ENCODE measurements at regions not wholly inside any gene's neighbourhood (a gene's known extent, or its start where the extent isn't known, plus 50 kb on each side); places are given as distances from the start of the nearest gene placed in this dataset.

DNA sequence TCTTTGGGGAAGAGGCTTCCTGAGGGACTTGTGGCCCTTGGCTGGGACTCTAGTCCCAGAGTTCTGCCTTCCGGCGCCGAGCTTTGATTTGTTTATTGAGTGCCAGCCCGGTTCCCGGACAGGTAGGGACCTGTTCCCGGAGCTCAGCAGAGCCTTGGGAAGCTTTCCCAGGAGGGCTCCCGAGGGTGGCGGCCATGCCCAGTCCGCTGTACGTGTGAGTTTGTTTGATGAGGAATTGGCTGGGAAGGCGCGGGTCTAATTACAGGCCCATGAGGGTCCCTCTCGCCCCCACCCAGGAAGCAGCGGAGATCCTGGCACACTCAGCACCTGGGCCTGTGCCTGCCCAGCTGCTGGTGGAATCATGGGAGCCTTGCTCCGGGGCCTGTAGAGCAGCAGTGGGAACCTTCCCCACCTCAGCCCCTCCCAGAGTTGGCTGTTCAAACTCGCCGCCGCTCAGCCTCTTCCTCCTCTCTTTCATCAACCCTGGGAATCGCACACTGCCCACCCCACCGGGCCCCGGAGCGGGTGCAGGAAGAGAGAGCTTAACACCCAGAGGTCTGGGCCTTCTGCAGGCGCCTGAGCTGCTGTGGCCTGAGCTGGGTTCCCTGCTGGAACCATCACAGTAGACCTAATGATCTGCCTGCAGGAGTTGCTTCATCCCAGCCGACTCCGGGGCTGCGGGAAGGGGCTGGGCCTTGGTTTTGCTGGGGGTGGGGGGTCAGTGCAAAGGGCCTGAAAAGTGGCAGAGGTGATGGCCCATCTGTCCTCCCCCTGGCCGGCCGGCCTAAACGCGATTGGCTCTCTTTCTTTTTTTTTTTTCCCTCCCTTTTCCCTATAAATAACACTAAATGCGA is 313.7 kb downstream of the SEC14L1 start:
- peaks cover 25% of the 10 kb centered on the region for H3K79me1 ChIP-seq (ENCODE audit: low read depth, low read length)
- no peak overlapping the region for H2AFZ ChIP-seq (ENCODE audit: low read length)
- H3K9me3 ChIP-seq (replicated peaks in 1 of 2; ENCODE audit: control insufficient read depth in 2 of 2, insufficient read depth in 1 of 2, low read depth in 1 of 2, low read length in 2 of 2): no peaks in the 10 kb centered on the region
- no peak overlapping the region for H3K9ac ChIP-seq (ENCODE audit: low read depth, low read length, poor library complexity)
- peaks cover 8 to 34% of the 10 kb centered on the region in 2 donors for H3K36me3 ChIP-seq (replicated peaks in 1 of 2; ENCODE audit: control insufficient read depth in 2 of 2, insufficient read depth in 2 of 2, low read length in 2 of 2)
- H3K18ac ChIP-seq (ENCODE audit: low read length): peak overlapping the region; percentile 66
- peak overlapping the region; percentile 76 for H2BK5ac ChIP-seq (ENCODE audit: low read length)
- no peak for DNase-seq (ENCODE audit: low spot score)
- H3K27me3 ChIP-seq (ENCODE audit: control insufficient read depth in 3 of 3, insufficient read depth in 3 of 3, low read depth in 1 of 3, low read length in 3 of 3): no peaks in the 10 kb centered on the region
- peak overlapping the region; percentile 29 for H2BK120ac ChIP-seq (ENCODE audit: low read depth, low read length)
- no peak overlapping the region for H3K23ac ChIP-seq (ENCODE audit: low read depth, low read length, poor library complexity)
- peak overlapping the region; percentile 5 for H2BK15ac ChIP-seq (ENCODE audit: low read length)
- H3K27ac ChIP-seq (replicated peaks; ENCODE audit: low read length): no peak overlapping the region
- no peak overlapping the region for H2BK12ac ChIP-seq (ENCODE audit: low read length)
- WGBS, 2 donors (ENCODE audit: extremely low coverage in 2 of 2, insufficient read length in 2 of 2, insufficient replicate concordance in 1 of 2): no CpG with 5 or more reads among the region's 31 CpGs
- H3K4me1 ChIP-seq (ENCODE audit: control insufficient read depth in 2 of 2, insufficient read depth in 1 of 2, low read depth in 1 of 2, low read length in 2 of 2): peaks cover 36 to 45% of the 10 kb centered on the region in 2 donors
- no peak overlapping the region for H3K4me3 ChIP-seq (ENCODE audit: low read length in 2 of 2)
- H3K14ac ChIP-seq (ENCODE audit: low read length): no peak overlapping the region
- H2AK5ac ChIP-seq (ENCODE audit: low read depth, low read length): peak overlapping the region; percentile 91
- no peak overlapping the region for H4K91ac ChIP-seq (ENCODE audit: low read depth, low read length, poor library complexity)
- H4K8ac ChIP-seq (ENCODE audit: low read depth, low read length): no peak overlapping the region
- H3K4me2 ChIP-seq (ENCODE audit: insufficient read depth, low read length, poor library complexity, severe bottlenecking): no peak overlapping the region
- no peak overlapping the region for H3K4ac ChIP-seq (ENCODE audit: low read length)

DNA sequence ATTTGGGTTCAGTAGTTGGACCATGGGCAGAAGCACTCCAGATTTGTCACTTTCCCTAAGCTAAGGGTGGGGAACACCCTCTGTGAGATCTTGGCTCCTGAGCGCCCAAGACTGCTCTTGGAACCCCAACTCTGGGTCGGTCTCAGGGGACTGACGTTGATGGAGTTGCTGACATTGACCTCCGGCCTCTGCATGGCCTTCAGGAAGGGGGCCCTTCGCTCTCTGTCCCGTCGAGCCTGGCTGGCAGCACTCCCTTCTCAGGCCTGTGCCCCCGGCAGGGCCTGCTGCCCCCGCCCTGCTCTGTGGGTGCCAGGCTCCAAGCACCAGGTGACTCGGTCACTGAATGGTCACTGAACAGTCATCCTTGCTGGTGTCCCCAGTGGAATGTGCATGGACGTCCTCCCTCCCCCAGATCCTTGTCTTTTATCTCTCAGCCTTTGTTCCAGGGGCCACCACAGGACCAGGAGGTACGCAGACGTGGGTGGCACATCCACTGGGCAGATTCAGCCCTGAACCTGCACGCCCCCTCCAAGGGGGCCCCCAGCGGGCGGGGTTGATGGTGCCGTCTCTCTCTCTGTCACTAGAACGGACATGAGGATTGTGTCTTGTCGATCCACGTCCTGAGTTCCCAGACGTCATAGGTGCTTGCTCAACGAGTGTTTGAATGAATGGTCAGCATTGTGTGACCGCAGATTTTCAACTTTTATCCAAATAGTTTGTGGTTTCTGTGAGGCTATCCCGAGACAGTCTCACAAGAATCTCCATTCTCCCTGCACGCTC is 314.5 kb downstream of the SEC14L1 start:
- H3K14ac ChIP-seq (ENCODE audit: low read length): no peak overlapping the region
- H3K9me3 ChIP-seq (replicated peaks in 1 of 2; ENCODE audit: control insufficient read depth in 2 of 2, insufficient read depth in 1 of 2, low read depth in 1 of 2, low read length in 2 of 2): no peaks in the 10 kb centered on the region
- peaks cover 8 to 34% of the 10 kb centered on the region in 2 donors for H3K36me3 ChIP-seq (replicated peaks in 1 of 2; ENCODE audit: control insufficient read depth in 2 of 2, insufficient read depth in 2 of 2, low read length in 2 of 2)
- no peak overlapping the region for H2BK15ac ChIP-seq (ENCODE audit: low read length)
- peak overlapping the region; percentile 16 for H2AK5ac ChIP-seq (ENCODE audit: low read depth, low read length)
- no peak overlapping the region for H2BK120ac ChIP-seq (ENCODE audit: low read depth, low read length)
- no peak overlapping the region for H2BK12ac ChIP-seq (ENCODE audit: low read length)
- DNase-seq (ENCODE audit: low spot score): no peak
- no peak overlapping the region for H3K9ac ChIP-seq (ENCODE audit: low read depth, low read length, poor library complexity)
- H3K4me1 ChIP-seq (ENCODE audit: control insufficient read depth in 2 of 2, insufficient read depth in 1 of 2, low read depth in 1 of 2, low read length in 2 of 2): peaks cover 29 to 41% of the 10 kb centered on the region in 2 donors
- H3K27ac ChIP-seq (replicated peaks; ENCODE audit: low read length): no peak overlapping the region
- peak overlapping the region; percentile 68 for H2BK5ac ChIP-seq (ENCODE audit: low read length)
- no peak overlapping the region for H4K8ac ChIP-seq (ENCODE audit: low read depth, low read length)
- H3K23ac ChIP-seq (ENCODE audit: low read depth, low read length, poor library complexity): no peak overlapping the region
- H3K4ac ChIP-seq (ENCODE audit: low read length): no peak overlapping the region
- WGBS, 2 donors (ENCODE audit: extremely low coverage in 2 of 2, insufficient read length in 2 of 2, insufficient replicate concordance in 1 of 2): no CpG with 5 or more reads among the region's 25 CpGs
- no peak overlapping the region for H3K4me3 ChIP-seq (ENCODE audit: low read length in 2 of 2)
- peaks cover 25% of the 10 kb centered on the region for H3K79me1 ChIP-seq (ENCODE audit: low read depth, low read length)
- no peaks in the 10 kb centered on the region for H3K27me3 ChIP-seq (ENCODE audit: control insufficient read depth in 3 of 3, insufficient read depth in 3 of 3, low read depth in 1 of 3, low read length in 3 of 3)
- no peak overlapping the region for H2AFZ ChIP-seq (ENCODE audit: low read length)
- H4K91ac ChIP-seq (ENCODE audit: low read depth, low read length, poor library complexity): no peak overlapping the region
- H3K18ac ChIP-seq (ENCODE audit: low read length): peak overlapping the region; percentile 2
- H3K4me2 ChIP-seq (ENCODE audit: insufficient read depth, low read length, poor library complexity, severe bottlenecking): no peak overlapping the region

DNA sequence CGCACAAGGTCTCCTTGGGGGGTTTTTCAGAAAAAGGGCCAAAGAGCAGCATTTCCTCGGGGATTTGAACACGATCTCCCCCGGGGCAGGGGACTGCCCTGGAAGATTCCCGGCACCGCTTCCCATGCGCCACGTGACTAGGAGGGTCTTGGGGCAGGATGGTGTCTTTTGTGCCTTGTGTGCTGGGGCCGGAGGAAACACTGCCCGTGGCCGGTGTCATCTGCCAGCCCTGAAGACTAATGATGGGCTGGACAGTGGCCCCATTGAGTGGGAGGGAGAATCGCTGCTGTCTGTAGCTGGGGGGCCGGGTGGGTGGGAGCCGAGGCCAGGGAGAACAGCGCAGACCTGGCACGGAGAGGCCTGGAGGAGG is 315.1 kb downstream of the SEC14L1 start:
- Histone ChIP-seq H2BK120ac (ENCODE audit: low read depth, low read length) (no peak overlapping the region), H4K8ac (ENCODE audit: low read depth, low read length) (no peak overlapping the region), H2AFZ (ENCODE audit: low read length) (no peak overlapping the region), H3K36me3 (replicated peaks in 1 of 2; ENCODE audit: control insufficient read depth in 2 of 2, insufficient read depth in 2 of 2, low read length in 2 of 2) (peaks cover 8 to 34% of the 10 kb centered on the region in 2 donors), H3K4me2 (ENCODE audit: insufficient read depth, low read length, poor library complexity, severe bottlenecking) (no peak overlapping the region), H3K18ac (ENCODE audit: low read length) (peak overlapping the region; percentile 35), H3K23ac (ENCODE audit: low read depth, low read length, poor library complexity) (no peak overlapping the region), H2AK5ac (ENCODE audit: low read depth, low read length) (peak overlapping the region; percentile 49), H3K4ac (ENCODE audit: low read length) (no peak overlapping the region), H3K27me3 (ENCODE audit: control insufficient read depth in 3 of 3, insufficient read depth in 3 of 3, low read depth in 1 of 3, low read length in 3 of 3) (no peaks in the 10 kb centered on the region), H2BK15ac (ENCODE audit: low read length) (no peak overlapping the region), H3K9ac (ENCODE audit: low read depth, low read length, poor library complexity) (no peak overlapping the region), H2BK12ac (ENCODE audit: low read length) (no peak overlapping the region), H4K91ac (ENCODE audit: low read depth, low read length, poor library complexity) (no peak overlapping the region), H3K27ac (replicated peaks; ENCODE audit: low read length) (no peak overlapping the region), H3K9me3 (replicated peaks in 1 of 2; ENCODE audit: control insufficient read depth in 2 of 2, insufficient read depth in 1 of 2, low read depth in 1 of 2, low read length in 2 of 2) (no peaks in the 10 kb centered on the region), H3K4me3 (ENCODE audit: low read length in 2 of 2) (no peak overlapping the region), H2BK5ac (ENCODE audit: low read length) (peak overlapping the region; percentile 68), H3K79me1 (ENCODE audit: low read depth, low read length) (peaks cover 25% of the 10 kb centered on the region), H3K4me1 (ENCODE audit: control insufficient read depth in 2 of 2, insufficient read depth in 1 of 2, low read depth in 1 of 2, low read length in 2 of 2) (peaks cover 25 to 40% of the 10 kb centered on the region in 2 donors), H3K14ac (ENCODE audit: low read length) (no peak overlapping the region)
- no peak for DNase-seq (ENCODE audit: low spot score)
- WGBS, 2 donors (ENCODE audit: extremely low coverage in 2 of 2, insufficient read length in 2 of 2, insufficient replicate concordance in 1 of 2): no CpG with 5 or more reads among the region's 16 CpGs
